Kidney epithelial cell (primary cell): ENCODE measurements at regions not wholly inside any gene's neighbourhood (a gene's known extent, or its start where the extent isn't known, plus 50 kb on each side); places are given as distances from the start of the nearest gene placed in this dataset.
"Not testable (repeated sequence)": the region's sequence is repeated elsewhere in the genome, so short reads cannot be mapped to it uniquely, and the experiment has no call there.

ENCODE experiments used
- DNase-seq: peaks from one replicate; pipeline ENCODE4 v3.0.0-alpha.2; 2010; ENCODE audit warnings: low read depth
- H3K27me3 ChIP-seq: 2 replicates; pipeline ENCODE4 v1.6.0; 2011; ENCODE audit warnings: low read length; ENCODE audit not compliant: control insufficient read depth, insufficient read depth
- H3K36me3 ChIP-seq: 2 replicates; pipeline ENCODE4 v1.5.1; 2011; ENCODE audit warnings: low read length; ENCODE audit not compliant: control insufficient read depth, insufficient read depth
- H3K4me3 ChIP-seq: 2 replicates; pipeline ENCODE4 v1.5.1; 2011; ENCODE audit warnings: low read depth, mild to moderate bottlenecking, control low read depth, low read length
- CTCF ChIP-seq: IDR thresholded peaks from 2 replicates; pipeline ENCODE4 v1.5.1; 2011; ENCODE audit warnings: mild to moderate bottlenecking, moderate library complexity, low read length, control low read depth, inconsistent platforms; ENCODE audit not compliant: insufficient read depth, poor library complexity, severe bottlenecking

- no peak for DNase-seq
- no peaks in the 10 kb centered on the region for H3K27me3 ChIP-seq
- no peaks in the 10 kb centered on the region for H3K36me3 ChIP-seq
- H3K4me3 ChIP-seq = no peak overlapping the region
- no peak for TF ChIP-seq CTCF
Observed at GRCh38 chr10:84634636-84635035, 306.2 kb downstream of the CCSER2 start.

GRCh38 chr10:84650628-84651027, 322.2 kb downstream of the CCSER2 start:
- not testable (repeated sequence) for H3K27me3 ChIP-seq, DNase-seq, H3K36me3 ChIP-seq, H3K4me3 ChIP-seq

GRCh38 chr10:84654671-84655070, 326.3 kb downstream of the CCSER2 start:
- no peak for DNase-seq
- TF ChIP-seq CTCF = no peak

GRCh38 chr10:84659027-84659426, 330.6 kb downstream of the CCSER2 start:
- Histone ChIP-seq H3K27me3 (no peaks in the 10 kb centered on the region), H3K4me3 (no peak overlapping the region), H3K36me3 (no peaks in the 10 kb centered on the region)
- no peak for TF ChIP-seq CTCF
- DNase-seq = no peak

More at GRCh38 chr10:84654671-84655070, 326.3 kb downstream of the CCSER2 start:
- Histone ChIP-seq H3K36me3 (no peaks in the 10 kb centered on the region), H3K4me3 (no peak overlapping the region), H3K27me3 (no peaks in the 10 kb centered on the region)

- Histone ChIP-seq H3K36me3 (no peaks in the 10 kb centered on the region), H3K27me3 (no peaks in the 10 kb centered on the region), H3K4me3 (no peak overlapping the region)
- TF ChIP-seq CTCF = no peak
- no peak for DNase-seq
Observed at GRCh38 chr10:84659497-84660439, 331.4 kb downstream of the CCSER2 start.

GRCh38 chr10:84660450-84661159, 332.2 kb downstream of the CCSER2 start:
- Histone ChIP-seq H3K4me3 (no peak overlapping the region), H3K36me3 (no peaks in the 10 kb centered on the region), H3K27me3 (no peaks in the 10 kb centered on the region)
- no peak for DNase-seq
- no peak for TF ChIP-seq CTCF
